NOMO-1 (cell line): ENCODE measurements at regions not wholly inside any gene's neighbourhood (a gene's known extent, or its start where the extent isn't known, plus 50 kb on each side); places are given as distances from the start of the nearest gene placed in this dataset.

Experiments used
- DNase-seq, 2 experiments: peaks; one replicate each; lab custom pipeline; 2025; ENCODE audit not compliant: unreplicated experiment in 2 of 2; lab: John Stamatoyannopoulos, UW

DNA sequence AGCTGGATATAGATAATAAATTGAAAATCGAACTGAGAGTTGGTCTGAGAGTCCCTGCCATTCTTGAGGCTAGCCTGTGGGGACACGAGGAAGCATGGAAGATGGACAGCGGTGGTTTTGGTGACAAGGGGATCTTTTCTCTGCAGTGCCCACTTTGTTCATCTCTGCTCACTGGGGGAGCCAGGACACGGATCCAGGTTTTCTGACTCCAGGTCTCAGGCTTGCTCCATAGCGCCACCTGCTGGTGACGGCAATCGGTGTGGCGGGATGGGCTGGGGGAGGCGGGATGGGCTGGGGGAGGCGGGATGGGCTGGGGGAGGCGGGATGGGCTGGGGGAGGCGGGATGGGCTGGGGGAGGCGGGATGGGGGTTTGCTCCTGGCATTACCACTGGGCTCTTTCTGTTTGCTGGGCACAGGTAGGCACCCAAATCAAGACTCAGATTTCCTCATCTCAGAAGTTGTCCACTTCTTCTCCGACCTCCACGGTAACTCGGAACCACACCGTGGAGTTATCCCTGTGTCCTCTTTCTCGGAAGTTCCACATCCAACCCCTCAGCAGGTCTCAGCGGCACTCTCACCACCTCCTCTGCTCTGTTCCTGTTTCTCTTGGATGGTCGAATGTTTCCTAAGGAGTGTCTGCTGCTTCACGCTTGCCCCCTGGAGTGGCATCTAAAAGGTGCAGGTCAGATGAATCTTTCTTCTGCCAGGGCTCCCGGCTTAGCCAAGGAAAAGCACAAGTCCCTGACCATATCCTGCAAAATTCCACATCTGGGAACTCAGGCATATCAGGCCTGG is 142.4 kb downstream of the CYLD start:
- no peak for DNase-seq

DNA sequence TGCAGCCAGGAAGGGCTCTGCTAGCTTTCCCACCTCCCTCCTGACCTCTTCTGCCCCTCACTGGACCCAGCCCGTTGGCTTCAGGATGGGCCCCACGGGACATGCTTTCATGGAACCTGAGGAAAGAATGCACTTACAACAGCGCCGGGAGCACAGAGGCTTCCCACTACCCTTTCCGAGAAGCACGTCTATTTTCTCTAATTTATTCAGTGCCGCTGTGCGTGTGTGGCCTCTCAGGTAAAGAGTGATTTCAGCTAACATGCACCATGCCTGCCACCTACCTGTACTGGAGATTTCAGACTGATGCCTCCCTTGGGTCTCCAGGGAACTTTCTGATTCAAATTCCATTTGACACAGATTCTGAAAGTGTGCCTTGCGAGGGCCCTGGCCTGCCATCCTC is 140.1 kb downstream of the CYLD start:
- no peak for DNase-seq

DNA sequence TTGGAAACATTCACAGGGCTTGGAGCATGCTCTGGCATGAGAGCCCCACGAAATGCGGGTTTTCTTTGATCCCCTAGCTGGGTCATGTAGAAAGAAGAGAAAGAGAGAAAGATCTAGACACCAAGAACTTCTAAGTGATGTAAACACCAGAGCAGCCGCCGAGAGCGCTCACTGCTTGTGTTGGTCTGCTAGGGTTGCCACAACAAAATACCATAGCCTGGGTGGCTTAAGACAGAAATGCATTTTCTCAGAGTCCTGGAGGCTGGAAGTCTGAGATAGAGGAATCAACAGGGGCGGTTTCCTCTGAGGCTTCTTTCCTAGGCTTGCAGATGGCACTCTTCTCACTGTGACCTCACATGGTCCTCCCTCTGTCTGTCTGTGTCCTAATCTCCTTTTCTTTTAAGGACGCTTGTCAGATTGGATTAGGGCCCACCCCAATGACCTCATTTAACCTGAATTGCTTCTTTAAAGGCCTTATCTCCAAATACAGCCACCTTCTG is 139.5 kb downstream of the CYLD start:
- no peak for DNase-seq

DNA sequence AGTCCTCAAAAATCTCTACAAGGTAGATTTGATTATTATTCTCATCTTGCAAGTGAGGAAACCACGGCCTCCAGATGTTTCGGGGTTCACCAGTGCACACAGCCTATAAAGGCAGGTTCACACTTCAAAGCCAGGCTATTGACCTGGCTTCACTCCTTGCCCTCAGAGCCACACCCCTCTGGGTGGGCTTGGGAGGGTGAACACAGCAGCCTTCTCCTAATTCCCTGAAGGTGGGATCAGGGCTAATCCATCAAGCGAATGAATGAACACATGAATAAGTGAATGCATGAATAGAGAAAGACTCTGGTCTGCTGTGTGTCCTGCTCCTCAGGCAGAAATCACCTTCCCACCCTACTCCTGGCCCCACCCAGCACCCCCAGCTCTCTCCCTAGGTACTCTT is 139.0 kb downstream of the CYLD start:
- no peak for DNase-seq

DNA sequence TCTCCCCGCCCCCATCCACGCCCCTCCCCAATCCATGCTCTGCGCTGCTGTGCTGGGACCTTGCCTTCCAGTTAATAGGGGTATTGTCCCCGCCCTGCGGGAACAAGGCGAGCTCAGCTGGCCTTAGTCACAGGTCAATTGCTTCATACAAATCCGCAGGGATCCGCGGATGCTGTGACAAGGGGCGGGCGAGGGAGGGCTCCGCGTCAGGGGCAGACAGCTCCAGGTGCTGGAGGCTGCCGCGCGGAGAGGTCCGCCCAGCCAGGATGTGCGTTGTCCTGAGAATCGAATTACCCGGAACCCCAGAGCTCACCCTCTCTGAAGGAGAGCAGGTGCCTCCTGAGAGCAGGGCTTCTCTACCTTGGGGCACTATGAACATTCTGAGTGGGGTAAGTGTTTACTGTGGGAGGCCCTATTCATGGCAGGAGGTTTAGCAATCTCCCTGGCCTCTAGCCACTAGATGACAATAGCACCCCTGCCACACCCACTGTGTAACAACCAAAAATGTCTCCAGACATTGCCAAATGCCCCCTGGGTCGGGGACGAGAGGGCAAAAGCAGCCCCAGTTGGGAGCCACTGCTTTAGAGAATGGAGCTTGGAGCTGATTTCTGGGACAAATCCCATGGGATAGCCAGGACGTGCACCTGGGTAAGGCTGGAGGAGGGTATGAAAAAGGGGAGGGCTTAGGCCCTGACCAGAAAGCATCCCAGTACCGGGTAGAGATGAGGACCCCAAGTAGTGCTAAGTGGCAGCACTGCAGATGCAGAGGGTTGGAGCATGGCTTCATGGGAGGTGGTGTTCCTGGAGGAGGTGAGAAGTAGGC is 138.2 kb downstream of the CYLD start:
- peak in 1 of 2 experiments; percentile 22 for DNase-seq

DNA sequence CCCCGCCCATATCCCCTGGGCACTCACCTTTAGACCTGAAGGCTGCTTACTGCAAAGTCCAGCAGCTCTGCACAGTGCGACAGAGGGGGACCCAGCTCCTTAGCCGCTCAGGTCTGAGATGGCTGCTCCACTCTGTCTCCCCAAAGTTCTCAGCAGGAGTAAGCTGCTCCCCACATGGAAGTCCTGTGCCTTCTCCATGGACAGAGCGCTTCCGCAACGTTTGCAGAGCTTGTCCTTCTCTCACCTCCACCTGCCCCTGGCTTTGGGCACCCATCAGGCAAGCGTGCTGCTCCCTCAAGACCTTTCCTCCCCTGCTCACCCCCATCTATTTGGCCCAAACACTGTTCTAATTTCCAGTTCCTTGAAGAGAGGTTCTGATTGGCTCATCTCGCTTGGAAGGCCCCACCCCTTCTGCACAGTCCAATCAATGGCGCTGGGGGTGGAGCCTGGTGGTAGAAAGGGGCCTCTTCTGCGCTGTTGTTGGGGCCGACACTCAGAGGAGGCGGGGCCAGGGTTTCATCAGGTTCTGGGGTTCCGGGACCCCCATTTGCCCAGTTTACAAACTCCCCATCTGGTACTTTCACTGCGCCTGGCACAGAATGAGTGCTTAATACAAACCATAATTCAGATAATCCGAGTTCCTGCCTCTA is 137.2 kb downstream of the CYLD start:
- DNase-seq = no peak

DNA sequence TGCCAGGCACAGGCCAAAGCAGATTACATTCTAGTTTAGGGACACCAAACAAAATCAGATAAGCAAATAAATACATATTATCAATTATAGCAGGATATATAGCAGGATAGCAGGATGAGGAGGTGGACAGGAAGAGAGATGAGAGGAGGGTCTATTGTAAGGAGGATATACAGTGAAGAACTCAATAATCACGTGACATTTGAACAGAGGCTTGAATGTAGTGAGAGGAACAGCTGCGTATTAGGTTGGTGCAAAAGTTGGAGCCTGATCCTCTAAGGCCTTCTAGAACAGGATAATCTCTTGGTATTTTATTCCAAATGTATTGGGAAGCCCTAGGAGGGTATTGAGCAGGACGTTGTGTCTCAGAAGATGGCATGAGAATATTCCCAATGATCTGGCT is 136.7 kb downstream of the CYLD start:
- DNase-seq = no peak

DNA sequence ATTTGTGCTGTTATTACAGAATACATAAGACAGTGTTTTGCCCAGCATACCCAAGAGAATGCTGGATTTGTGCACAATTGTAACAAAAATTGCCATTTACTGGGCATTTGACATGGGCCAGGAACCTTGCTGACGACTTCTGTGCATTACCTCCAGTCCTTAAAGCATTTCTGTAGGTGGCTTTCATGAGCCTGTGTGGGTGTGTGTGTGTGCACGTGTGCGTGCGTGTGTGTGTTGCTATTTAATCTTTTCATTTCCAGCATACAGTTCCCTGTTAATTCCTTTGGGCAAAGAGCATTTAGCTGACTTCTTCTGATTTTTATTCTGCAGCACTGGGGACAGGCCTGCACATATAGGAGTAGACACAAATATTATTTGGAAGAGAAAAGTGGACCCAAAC is 134.4 kb downstream of the CYLD start:
- no peak for DNase-seq

DNA sequence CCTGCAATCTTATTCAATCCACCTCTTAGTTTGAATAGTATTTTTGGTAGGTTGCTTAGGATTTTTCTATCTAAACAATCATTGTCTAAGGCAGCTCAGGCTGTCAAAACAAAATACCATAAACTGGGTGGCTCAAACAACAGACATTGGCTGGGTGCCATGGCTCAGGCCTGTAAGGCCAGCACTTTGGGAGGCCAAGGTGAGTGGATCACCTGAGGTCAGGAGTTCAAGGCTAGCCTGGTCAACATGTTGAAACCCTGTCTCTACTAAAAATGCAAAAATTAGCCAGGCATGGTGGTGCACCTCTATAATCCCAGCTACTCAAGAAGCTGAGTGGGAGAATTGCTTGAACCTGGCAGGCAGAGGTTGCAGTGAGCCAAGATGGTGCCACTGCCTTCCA is 126.7 kb downstream of the CYLD start:
- no peak for DNase-seq

DNA sequence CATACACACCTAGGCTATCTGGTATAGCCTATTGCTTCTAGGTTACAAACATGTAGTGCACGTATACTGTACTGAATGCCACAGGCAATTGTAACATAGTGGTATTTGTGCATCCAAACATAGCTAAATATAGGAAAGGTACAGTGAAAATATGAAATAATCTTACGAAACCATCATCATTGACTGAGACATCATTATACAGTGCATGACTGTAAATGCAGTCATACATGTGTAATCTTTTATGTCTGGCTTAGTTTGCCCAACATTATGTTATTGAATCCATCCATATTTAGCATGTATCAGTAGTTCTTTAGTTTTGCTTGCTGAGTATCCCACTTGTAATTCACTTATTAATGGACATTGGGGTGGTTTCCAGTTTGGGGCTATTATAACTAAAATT is 124.9 kb downstream of the CYLD start:
- no peak for DNase-seq

DNA sequence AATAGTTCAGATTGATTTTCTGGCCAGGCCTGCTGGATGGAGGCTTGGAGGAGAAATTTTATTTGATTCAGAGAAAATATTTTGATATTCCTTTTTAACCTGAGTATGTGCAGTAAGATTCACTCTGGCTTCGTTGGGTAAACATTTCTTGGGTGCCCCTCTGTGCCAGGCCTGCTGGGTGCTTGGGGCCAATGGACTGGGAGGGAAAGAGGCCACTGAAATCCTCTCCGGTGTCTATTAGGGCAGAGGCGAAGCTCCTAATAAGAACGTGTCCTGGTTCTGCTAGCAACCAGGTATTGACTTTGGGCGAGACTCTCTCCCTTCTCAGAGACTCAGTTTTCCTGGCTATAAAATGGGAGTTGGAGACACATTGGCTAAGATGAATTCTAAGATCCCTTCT is 122.5 kb downstream of the CYLD start:
- DNase-seq = no peak

DNA sequence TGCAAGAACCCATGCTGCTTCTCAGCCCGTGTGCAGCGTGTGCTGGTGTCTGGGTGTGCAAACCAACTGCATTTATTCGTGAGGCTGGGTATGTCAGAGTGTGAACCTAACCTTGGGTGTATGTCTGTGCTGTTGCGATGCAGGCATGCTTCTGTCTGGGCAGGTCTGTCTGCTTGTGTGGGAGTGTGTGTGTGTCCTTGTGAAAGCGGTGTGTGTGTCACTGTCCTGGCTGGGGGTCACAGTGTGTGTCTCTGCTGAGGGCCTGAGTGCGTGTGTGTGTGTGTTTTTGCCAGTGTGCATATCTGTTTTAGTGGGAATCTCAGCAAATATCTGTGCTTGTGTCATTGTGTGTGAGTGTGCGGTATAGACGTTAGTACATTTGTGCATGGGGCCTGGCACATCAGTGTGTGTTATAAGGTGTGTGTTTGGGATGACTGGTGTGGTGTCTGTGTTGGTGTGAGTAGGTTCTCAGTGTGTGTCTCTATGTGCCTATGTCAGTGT is 121.8 kb downstream of the CYLD start:
- no peak for DNase-seq

DNA sequence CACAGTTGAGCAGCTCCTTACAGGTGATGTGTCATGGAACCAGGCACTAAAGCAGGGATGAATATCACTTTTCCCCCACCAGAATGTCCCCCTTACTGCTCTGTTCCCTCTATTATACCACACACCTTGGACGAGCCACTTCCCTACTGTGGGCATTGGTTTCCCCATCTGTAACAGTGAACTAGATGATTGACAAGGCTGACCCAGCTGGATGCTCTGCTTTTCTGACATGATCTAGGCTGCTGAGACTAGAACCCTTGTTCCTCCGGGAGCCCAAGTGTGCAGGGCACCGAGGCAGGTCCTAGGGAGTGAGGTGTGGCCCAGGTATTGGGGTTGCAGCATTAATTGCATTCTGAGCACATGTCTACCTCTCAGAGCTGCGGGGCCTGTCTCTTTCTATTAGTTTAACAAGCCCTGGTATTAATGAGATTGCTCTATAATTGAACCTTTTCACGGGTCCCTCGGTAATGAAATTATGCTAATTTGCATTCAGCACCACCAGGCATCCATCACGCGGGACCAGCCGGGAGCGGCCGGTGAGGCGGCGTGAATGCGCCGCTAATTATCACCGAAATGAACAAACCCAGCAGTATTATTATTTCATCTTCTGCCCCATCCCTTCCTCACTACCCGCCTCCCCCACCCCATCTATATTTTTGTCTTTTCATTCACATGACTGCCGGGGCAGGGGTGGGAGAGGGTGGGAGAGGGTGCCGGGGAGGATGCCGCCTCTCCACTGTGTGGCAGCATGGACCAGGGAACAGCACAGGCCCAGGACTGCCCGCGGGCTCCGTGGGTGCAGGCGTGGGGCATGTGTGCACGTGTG is 121.1 kb downstream of the CYLD start:
- no peak for DNase-seq

DNA sequence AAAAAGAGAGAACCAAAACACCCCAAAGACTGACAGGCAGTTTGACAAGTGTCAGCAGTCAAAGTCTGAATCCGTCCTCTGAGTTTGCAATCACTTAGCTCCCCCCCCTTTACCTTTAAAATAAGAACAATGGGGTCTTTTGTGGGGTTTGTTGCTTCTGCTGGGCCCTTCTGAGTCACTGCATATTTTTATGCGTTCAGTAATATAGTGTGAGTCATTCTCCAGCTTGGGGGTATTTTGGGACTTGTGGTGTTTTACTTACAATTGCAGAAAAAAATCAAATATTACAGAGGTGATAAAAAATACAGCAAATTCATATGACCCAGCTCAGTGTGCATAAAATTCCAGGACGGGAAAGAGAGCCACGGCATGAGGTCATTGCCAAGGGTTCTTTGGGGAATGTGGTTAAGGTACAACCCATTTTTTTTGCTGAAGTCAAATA is 120.1 kb downstream of the CYLD start:
- DNase-seq = no peak

DNA sequence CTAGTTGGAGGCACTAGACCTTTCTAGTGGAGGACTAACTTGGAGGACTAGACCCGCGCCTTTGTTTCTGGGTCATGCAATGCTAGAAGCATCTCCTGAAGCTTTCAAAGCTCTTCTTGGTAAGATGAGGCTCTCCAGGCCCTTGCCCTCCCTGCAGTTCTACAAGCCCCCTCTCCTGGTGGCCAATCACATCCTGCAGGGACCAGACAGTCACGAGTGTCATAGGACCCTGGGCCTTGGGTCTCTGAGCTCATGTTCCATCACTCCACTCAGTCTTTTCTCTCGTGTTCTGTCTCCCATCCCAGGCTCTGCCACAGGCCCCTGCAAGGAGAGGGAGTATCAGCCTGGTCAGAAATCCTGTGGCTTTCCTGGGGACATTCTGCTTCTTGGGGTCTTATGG is 119.6 kb downstream of the CYLD start:
- no peak for DNase-seq

DNA sequence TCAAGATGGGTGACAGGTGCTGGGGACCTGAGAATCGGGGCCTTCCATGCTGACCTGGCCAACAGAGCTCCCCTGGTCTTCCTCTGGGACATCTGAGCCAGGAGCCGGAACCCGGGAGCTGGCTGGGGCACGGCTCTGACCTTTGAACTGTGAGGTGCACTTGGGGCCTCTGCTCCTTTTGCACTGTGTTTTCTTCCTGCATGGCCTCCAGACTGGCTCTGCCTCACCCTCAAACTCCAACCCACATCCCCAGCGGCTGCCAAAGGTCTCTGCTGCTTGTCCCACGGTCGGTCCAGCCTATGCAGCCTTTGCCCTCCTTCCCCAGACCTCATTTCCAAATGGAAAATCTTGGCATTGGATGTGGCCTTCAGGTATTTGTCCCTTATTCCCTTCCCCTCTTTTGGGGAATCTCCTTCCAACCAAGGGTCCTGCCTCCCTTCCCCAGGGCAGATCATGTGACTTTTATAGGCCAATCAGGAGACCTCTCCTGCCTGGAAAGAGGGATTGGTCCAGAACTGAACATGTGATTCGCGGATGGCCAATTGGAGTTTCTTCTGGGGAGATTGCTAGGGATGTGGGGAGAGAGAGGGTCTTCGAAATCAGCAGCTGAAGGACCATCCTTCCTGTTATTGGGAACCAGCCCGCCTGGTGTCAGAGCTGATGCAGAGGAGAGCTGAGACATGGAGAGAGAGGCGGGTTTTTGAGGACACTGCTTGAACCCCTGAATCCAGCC is 117.9 kb downstream of the CYLD start:
- DNase-seq = no peak

DNA sequence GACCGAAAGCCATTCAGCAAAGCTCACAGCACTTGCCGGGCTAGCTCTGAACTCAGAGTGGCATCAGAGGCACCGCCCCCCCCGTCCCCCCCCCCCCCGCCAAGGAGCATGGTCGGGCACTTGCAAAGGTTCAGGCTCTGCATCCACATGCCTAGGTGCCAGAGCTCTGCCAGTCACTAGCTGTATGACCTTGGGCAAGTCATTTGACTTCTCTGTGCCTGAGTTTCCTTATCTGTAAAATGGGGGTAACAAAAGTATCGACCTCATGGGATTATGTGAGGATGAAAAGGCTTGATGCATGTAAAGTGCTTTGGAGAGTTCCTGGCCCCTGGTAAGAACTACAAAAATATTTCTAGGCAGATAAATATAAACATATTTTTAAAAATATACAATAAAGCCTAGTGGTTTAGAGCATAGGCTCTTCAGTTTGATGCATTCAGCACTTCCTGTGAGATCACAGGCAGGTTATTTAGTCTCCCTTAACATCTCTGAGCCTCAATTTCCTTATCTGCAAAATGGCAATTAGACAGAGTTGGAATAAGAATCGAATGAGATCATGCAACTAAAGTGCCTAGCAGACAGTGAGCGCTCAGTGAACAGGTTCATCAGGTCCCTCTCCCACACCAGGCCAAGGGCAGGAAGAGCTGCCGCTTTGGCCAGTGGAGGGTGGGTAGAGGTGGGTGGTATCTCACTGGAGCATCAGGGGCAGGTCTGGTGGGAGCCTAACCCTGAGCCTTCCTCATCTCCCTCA is 117.2 kb downstream of the CYLD start:
- DNase-seq = no peak

DNA sequence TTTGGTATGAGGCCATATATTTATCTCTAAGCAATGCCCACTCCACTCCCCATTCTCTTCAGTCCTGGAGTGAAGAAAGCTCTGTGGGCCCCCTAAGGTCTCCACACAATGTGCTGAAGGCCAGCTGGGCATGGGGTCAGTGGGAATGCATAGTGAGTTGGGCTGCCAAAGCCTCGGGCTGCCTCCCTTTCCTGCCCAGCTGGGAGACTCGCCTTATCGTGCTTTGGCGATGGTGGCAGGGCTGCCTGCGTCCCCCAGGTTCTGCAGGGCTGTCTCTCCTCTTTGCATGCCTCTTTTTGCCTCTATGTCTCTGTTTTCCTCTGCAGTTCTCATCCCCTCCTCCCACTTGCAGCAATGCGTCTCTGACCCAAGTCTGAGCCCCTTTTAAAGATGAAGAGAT is 116.5 kb downstream of the CYLD start:
- DNase-seq = no peak

DNA sequence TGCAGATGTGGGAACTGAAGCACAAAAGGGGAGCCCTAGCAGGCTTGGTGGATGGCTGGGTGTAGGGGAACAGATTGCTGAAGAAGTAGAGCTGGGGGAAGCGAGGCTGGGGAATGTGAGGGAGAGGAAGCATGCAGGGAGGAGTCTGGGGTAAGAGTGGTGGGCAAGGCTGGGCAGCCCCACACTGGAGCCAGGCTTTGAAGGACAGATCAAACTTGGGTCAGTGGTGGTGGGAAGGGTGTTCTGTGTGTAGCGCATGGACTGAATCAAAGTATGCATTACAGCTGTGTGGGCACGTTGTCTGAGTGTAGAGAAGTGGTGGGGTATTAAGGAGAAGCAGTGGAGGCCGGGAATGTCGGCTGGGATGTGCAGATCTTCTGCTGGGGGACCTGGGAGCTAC is 116.0 kb downstream of the CYLD start:
- no peak for DNase-seq
